NCI-H2196 (cell line): ENCODE measurements at regions not wholly inside any gene's neighbourhood (a gene's known extent, or its start where the extent isn't known, plus 50 kb on each side); places are given as distances from the start of the nearest gene placed in this dataset.
"Not testable (repeated sequence)": the region's sequence is repeated elsewhere in the genome, so short reads cannot be mapped to it uniquely, and the experiment has no call there.

Experiments used
- DNase-seq: peaks from one replicate; lab custom pipeline; 2025; ENCODE audit not compliant: unreplicated experiment; lab: John Stamatoyannopoulos, UW

DNA sequence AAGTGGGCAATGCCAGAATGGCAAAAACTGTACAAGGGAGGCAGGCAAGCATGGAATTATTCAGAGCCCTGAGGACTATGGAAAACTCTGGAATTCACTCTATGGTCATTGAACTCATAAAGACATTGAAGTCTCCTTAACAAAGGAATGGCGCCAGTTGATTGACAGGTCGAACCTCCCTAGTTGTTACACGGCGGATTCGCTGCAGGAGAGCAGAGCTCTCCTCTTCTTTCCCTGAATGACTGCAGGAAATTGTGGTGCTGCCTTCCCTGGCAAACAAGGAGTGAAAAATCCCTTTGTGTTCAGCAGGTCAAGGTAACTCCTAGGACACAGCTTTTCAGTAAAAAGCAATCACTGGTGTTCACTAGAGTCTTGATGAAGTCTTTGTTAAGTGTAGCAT, 732.8 kb upstream of the FRG1 start:
- no peak for DNase-seq

GRCh38 chr4:189215574-189215973, 725.1 kb upstream of the FRG1 start:
- DNase-seq, result no peak

DNA sequence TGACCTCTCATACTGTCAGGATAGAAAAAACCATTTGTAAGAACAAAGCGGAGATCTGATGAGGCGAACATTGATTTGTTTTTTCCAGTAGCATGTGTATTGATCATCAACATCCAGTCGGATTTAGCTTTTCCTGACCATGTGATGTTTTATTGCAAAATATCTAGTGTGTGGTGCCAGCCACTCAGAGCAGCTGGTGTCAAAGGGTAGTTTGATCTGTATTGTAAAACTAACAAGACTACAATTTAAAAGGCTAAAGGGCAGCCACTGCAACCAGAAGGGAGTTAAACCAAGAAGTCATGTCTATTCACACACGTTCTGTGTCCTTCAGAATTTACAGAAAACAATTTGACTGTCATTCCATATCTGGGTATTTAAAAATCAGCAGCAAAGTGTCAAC, 719.0 kb upstream of the FRG1 start:
- no peak for DNase-seq

DNA sequence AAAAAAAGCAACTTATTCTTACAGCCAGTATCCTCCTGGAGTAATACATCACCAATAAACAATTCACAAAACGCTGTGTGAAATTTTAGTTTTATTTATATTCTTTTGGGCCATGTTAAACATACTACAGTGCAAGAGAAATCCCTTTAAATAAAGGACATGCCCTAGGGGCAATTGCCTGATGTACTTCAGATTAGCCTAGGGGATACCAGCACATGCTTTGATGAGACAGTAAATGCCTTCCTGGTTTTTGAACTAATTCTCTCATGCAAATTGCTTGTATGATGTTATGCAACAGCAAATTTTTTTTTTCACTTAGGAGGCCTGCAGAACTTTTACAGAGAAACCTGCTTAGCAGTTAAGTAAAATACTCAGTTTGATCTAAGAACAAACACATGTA, 711.9 kb upstream of the FRG1 start:
- DNase-seq, result no peak

GRCh38 chr4:189232274-189232673, 708.4 kb upstream of the FRG1 start:
- no peak for DNase-seq

GRCh38 chr4:189233754-189234153, 706.9 kb upstream of the FRG1 start:
- DNase-seq, result not testable (repeated sequence)

DNA sequence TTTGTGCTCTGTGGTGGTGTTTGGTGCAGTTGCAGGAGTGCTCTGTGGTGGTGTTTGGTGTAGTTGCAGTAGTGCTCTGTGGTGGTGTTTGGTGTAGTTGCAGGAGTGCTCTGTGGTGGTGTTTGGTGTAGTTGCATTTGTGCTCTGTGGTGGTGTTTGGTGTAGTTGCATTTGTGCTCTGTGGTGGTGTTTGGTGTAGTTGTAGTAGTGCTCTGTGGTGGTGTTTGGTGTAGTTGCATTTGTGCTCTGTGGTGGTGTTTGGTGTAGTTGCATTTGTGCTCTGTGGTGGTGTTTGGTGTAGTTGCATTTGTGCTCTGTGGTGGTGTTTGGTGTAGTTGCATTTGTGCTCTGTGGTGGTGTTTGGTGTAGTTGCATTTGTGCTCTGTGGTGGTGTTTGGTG, 705.7 kb upstream of the FRG1 start:
- DNase-seq, result not testable (repeated sequence)

DNA sequence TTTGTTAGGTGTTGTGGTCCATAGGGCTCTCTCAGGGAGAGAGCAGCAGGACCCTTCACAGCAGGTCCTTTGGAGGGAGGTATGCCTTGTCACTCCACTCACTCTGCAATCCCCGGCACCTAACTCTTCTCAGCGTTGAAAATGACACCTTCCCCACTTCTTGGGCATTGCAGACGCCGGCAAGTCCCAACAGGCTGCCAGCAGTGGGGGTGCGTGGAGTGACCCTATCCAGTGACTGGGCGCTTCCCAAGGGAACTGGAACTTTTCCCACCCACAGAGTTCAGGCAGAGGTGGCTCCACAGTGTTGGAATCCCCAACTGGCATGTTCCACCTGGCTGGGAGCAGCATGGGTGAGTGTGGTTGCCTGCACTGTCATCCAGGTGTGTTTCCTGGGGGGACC, 705.1 kb upstream of the FRG1 start:
- DNase-seq, result no peak

- not testable (repeated sequence) for DNase-seq
Observed at GRCh38 chr4:189236321-189236720, 704.4 kb upstream of the FRG1 start.

DNA sequence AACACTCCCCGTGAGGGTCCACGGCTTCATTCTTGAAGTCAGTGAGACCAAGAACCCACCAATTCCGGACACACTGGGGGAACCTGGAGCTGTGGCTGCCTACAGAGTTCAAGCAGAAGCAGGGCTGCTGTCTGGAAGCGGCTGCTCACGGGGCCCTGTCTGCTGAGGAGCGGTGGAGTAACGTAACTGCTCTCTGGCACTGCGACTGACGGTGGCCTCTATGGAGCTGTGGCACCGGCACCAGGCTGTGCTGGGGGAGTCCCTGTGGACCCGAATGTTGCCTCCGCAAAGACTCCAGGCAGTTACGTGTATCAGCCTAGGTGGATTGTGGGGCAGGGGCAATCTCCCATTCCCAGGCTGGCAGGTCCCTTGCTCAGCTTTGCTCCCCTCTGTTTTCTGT, 703.3 kb upstream of the FRG1 start:
- no peak for DNase-seq

DNA sequence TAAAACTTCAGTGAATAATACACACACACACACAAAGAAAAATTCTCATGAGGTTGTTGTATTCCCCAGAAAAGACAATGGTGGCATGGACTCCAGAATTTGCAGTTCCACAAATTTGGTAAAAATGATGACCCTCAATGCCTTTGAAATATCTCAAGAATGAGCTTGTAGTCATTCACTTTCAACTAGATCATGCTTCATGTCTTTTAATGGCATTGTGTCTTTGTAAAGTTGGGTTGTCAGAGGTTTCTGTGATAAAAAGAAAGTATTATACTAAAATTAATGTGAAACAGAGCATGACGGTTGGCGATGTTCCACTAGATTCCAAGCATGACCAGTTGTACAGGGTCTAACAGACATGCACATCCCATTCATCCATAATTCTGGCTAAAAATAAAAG, 685.0 kb upstream of the FRG1 start:
- no peak for DNase-seq

GRCh38 chr4:189261475-189261874, 679.2 kb upstream of the FRG1 start:
- no peak for DNase-seq

- no peak for DNase-seq
Observed at GRCh38 chr4:189265515-189265914, 675.2 kb upstream of the FRG1 start.

DNA sequence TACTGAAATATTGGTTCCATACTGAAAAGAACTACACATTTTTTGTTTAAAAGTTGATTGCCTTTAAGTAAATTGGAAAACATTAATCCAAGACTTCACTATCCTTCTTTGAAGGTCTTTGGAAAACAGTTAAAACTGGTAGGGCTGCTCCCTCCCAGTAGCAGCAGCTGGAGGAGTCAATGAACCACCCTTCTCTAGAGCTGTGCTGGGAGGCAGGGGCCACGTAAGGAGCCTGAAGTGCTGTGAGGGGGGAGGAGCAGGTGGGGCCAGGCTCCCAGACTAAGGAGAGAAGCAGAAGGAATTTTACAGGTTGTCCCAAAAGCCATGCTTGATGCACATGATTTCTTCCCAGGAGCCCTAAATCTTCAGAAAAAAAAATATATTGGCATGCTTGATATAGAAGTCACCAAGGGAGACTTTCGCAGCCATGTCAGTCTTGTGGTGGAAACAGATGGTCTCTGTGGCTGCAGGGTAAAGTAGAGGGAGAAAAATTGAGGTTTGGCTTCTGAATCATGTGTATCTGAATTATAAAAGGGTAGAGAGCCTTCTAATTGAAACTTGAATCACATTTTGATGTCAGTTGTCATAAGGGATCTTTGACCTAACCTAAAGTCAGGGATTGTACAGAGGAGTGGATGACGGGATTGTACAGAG, 673.2 kb upstream of the FRG1 start:
- DNase-seq, result no peak

DNA sequence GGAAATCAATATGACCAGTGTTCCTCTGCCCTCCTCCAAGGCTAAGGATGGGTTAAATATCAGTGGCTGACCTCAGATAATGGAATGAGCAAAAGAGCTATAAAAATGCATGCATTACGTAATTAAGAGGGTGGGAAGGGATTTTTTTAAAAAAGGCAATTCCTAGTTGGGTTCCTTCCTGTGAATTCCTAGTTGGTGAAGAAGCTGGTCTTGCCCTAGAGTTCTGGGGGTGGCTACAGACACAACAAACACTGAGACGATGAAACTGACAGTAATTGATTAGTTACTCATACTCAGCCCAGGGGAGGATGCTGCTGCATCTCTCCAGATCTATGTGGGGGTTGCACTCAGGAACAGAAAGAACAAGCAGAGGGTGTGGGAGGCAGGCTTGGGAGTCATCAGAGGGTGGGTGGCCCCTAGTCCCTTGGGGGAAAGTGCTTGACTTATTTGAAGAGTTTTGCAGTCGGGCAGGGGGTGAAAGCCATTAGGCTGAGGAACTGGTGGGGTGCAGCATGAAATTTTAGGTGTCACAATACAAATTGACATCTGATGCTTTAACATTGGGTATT, 662.0 kb upstream of the FRG1 start:
- no peak for DNase-seq

DNA sequence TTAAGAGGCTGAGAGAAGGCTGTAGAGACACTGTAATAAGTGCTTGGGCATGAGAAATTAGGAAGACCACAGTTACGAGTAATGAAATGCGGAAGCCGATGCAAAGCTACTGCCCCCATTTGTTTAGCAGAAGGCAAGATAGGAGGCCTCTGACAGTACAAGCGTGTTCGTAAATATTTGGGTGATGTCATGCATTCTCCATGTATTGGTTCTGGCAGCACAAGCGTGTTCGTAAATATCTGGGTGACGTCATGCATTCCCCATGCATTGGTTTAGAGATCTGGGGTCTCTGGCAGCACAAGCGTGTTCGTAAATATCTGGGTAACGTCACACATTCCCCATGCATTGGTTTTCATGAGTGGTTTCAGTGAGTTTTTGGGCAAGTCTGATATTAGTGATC, 661.5 kb upstream of the FRG1 start:
- no peak for DNase-seq

DNA sequence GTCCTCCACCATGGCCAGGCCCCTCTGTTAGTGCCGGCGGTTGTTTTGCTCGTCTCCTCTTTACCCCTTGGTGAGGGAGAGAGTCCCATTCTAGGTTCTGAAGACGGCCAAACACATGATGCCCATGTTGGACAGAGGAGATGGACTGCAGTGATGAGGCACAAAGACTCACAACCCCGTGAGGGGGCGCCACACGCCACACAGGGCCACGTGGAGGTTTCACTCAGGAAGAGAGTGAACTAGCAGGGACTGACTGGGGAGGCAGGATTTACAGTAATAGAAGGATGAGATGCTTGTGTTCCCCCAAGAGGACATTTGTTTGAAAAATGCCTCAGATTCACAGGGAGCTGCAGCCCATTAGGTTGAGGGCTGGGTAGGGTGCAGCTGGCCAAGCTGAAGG, 655.3 kb upstream of the FRG1 start:
- DNase-seq, result no peak

DNA sequence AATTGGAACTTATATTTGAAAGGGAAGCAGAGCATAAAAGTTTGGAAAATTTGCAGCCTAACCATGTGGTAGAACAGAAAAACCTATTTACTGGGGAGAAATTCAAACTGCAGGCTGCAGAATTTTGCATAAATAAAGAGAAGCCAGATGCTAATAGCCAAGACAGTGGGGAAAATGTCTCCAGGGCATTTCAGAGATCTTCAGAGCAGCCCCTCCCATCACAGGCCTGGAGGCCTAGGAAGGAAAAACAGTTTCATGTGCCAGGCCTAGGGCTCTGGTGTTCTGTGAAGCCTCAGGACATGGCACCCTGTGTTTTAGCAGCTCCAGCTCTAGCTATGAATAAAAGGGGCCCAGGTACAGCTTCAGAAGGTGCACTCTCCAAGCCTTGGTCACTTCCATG, 648.7 kb upstream of the FRG1 start:
- no peak for DNase-seq

DNA sequence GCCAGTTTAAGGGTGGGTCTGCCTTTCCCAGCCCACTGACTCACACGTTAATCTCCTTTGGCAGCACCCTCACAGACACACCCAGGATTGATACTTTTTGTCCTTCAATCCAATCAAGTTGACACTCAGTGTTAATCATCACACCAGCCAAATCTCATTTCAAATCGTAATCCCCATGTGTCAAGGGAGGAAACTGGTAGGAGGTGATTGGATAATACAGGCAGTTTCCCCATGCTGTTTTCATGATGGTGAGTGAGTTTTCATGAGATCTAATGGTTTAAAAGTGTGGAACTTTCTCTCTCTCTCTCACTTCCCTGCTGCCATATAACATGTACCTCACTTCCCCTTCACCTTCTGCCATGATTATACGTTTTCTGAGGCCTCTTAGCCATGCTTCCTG, 647.2 kb upstream of the FRG1 start:
- DNase-seq, result no peak

DNA sequence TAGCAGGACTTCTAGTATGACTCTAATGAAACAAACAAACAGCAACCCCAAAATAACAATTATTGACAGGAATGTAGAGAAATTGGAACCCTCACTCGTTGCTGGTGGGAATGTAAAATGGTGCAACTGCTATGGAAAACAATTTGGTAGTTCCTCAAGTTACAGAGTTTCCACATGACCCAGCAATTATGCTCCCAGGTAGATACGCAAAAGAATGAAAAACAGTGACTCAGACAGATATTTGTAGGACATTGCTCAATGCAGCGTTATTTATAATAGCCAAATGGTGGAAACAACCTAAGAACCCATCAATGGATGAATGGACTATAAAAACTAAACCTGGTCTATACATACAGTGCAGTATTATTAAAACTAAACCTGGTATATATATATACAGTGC, 646.1 kb upstream of the FRG1 start:
- DNase-seq, result no peak

DNA sequence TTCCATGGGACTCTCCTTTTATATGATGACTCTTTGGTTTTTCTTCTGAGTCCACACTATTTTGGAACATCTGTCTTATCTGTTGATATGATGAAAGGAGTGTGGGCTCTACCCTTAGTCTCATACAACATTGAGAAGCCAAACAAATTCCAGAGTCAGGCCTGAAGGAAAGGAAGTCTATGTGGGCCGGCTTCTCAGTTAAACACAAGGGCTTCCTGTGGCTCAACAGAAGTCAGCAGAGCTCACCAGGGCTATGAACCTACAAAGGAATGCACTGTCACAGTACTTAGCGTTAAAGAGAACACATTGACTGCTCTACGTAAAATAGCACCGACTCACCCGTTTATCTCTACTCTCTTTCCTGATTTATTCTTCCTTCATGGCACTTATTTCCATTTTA, 641.0 kb upstream of the FRG1 start:
- DNase-seq, result no peak

DNA sequence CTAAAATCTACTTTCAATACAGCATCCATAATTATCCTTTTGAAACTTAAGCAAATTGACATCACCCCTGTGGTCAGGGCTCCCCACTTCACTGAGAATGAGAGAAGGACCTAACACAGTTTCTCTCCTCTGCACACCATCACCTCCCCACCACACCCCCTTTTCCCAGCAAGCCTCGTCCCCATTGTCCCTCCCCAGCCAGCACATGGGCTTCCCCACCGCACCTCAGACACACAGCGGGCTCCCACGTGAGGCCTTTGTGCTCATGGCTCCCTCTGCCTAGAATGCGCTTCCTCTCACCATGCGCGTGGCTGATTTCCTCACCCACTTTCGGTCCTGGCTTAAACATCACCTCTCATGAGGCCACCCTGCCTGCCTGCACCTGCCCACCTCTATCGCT, 639.0 kb upstream of the FRG1 start:
- DNase-seq, result no peak

GRCh38 chr4:189302719-189303118, 638.0 kb upstream of the FRG1 start:
- DNase-seq, result no peak
